ENCODE measurements at regions not wholly inside any gene's neighbourhood (a gene's known extent, or its start where the extent isn't known, plus 50 kb on each side); places are given as distances from the start of the nearest gene placed in this dataset.

DNA sequence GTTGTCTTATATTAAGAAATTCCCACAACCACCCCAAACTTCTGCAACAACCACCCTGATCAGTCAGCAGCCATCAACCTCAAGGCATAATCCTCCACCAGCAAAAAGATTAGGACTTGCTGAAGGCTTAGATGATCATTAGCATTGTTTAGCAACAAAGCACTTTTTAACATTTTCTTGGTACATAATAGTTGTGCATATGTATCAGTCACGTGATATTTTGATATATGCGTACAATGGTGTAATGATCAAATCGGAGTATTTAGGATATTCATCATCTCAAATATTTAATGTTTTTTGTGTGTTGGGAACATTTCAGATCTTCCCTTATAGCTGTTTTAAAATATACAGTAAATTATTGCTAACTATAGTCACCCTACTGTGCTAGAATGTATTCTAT lies 73.5 kb upstream of the API5 start:
- TF ChIP-seq POLR2A (IDR thresholded peaks at IDR 0.05) = no peak
- no peak for TF ChIP-seq EP300 (IDR thresholded peaks at IDR 0.05)
- TF ChIP-seq, protein P1, sequence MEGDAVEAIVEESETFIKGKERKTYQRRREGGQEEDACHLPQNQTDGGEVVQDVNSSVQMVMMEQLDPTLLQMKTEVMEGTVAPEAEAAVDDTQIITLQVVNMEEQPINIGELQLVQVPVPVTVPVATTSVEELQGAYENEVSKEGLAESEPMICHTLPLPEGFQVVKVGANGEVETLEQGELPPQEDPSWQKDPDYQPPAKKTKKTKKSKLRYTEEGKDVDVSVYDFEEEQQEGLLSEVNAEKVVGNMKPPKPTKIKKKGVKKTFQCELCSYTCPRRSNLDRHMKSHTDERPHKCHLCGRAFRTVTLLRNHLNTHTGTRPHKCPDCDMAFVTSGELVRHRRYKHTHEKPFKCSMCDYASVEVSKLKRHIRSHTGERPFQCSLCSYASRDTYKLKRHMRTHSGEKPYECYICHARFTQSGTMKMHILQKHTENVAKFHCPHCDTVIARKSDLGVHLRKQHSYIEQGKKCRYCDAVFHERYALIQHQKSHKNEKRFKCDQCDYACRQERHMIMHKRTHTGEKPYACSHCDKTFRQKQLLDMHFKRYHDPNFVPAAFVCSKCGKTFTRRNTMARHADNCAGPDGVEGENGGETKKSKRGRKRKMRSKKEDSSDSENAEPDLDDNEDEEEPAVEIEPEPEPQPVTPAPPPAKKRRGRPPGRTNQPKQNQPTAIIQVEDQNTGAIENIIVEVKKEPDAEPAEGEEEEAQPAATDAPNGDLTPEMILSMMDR (IDR thresholded peaks at IDR 0.05) = no peak
- no peaks in the 10 kb centered on the region for H3K36me3 ChIP-seq
- DNase-seq (ENCODE audit: low spot score in 2 of 2) = no peak
- H3K9me3 ChIP-seq = peaks cover 0 to 8% (median 0%) of the 10 kb centered on the region in 4 donors
- WGBS, 2 donors = 93 to 100% methylated on average over 3 of the region's 3 CpGs
- no peak overlapping the region for H3K27ac ChIP-seq
- H3K4me3 ChIP-seq = no peak overlapping the region
- H3K27me3 ChIP-seq = no peaks in the 10 kb centered on the region
- no peaks in the 10 kb centered on the region for H3K4me1 ChIP-seq

DNA sequence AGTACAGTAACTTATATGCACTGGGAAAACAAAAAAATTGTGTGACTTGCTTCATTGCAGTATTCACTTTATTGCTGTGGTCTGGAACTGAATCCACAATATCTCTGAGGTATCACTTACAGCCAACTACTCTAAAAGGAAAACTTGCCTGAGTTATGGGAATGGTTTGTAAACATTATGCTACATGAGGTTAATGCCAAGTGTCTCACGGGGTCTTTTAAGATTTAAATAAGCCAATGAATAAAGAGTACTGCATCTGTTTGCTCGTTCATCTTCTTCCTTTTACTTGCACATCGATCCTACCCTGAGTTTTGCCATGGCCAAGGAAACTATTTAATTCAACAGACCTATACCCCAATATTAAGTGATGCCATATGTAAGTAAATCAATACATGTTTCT lies 72.0 kb upstream of the API5 start:
- Histone ChIP-seq H3K27me3 (no peaks in the 10 kb centered on the region), H3K27ac (no peak overlapping the region), H3K36me3 (no peaks in the 10 kb centered on the region), H3K4me1 (no peaks in the 10 kb centered on the region), H3K4me3 (no peak overlapping the region), H3K9me3 (peaks cover 0 to 8% (median 0%) of the 10 kb centered on the region in 4 donors)
- no peak for TF ChIP-seq EP300 (IDR thresholded peaks at IDR 0.05)
- no peak for TF ChIP-seq POLR2A (IDR thresholded peaks at IDR 0.05)
- TF ChIP-seq, protein P1 (IDR thresholded peaks at IDR 0.05) = no peak
- WGBS, 2 donors = 49 to 53% methylated on average over 3 of the region's 3 CpGs
- DNase-seq (ENCODE audit: low spot score in 2 of 2) = no peak

DNA sequence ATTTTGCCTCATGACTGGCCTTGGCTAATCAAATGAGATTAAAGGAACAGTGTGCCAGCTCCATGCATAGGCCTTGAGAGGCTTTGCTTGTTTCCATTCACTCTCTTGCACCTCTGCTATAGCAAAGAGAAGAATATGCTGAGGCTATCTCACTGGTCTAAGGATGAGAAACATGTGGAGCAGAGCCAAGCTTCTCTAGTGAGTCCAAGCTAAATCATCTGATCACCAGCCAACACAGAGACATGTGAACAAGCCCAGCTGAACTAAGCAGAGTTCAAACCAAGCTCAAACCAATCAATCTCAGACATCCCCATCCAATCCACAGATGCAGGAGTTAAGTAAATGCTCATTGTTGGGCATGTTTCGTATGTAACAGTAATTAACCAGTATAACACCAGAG lies 69.4 kb upstream of the API5 start:
- no peak overlapping the region for H3K4me3 ChIP-seq
- no peak for TF ChIP-seq EP300 (IDR thresholded peaks at IDR 0.05)
- TF ChIP-seq, protein P1 (IDR thresholded peaks at IDR 0.05) = no peak
- TF ChIP-seq POLR2A (IDR thresholded peaks at IDR 0.05) = no peak
- H3K36me3 ChIP-seq = no peaks in the 10 kb centered on the region
- 45 to 49% methylated on average over 1 of the region's 1 CpG for WGBS, 2 donors
- no peak overlapping the region for H3K27ac ChIP-seq
- DNase-seq (ENCODE audit: low spot score in 2 of 2) = no peak
- H3K9me3 ChIP-seq = peaks cover 0 to under 1% (median 0%) of the 10 kb centered on the region in 4 donors
- H3K27me3 ChIP-seq = no peaks in the 10 kb centered on the region
- H3K4me1 ChIP-seq = no peaks in the 10 kb centered on the region

DNA sequence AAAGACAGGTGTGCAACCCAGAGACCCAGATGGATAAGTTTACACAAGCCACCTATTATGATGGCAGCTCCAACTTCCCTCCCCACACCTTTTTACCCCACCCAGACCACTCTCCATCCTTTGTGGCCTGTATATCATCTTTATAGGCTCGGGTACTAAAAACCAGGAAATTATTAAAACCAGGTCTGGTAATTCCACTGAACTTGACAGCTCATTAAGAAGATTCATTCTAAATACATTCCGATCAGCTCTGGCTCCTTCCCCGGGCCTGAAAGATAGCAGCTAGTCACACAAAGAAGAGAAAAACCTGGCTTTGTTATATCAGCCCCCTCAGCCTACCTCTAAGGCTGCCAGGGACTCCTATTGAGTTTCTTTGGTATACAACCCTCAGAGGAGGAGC lies 67.9 kb upstream of the API5 start:
- H3K9me3 ChIP-seq = no peaks in the 10 kb centered on the region
- H3K4me1 ChIP-seq = no peaks in the 10 kb centered on the region
- 19 to 25% methylated on average over 3 of the region's 3 CpGs for WGBS, 2 donors

DNA sequence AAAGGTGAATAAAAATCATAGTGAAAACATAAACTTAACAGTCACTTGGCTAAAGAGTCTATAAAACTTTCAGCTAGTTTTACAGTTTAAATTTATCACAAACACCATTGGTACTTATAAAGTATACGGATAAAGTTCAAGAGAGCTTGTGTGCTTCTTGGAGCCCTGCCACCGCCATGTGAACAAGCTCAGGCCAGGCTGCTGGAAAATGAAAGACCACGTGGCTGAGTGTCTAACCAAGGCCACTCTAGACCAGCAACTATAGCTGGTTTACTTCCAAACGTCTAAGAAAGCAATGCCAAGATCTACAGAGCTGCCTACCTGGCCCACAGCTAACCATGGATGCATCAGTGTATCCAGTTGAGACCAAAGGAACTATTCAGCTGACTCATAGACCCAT lies 66.3 kb upstream of the API5 start:
- H3K27me3 ChIP-seq = no peaks in the 10 kb centered on the region
- H3K4me1 ChIP-seq = no peaks in the 10 kb centered on the region
- H3K9me3 ChIP-seq = no peaks in the 10 kb centered on the region
- H3K36me3 ChIP-seq = no peaks in the 10 kb centered on the region
- TF ChIP-seq EP300 (IDR thresholded peaks at IDR 0.05) = no peak
- TF ChIP-seq, protein P1 (IDR thresholded peaks at IDR 0.05) = no peak
- TF ChIP-seq POLR2A (IDR thresholded peaks at IDR 0.05) = no peak
- no peak for DNase-seq (ENCODE audit: low spot score in 2 of 2)
- WGBS, 2 donors = 41 to 50% methylated on average over 4 of the region's 4 CpGs
- H3K27ac ChIP-seq = no peak overlapping the region
- no peak overlapping the region for H3K4me3 ChIP-seq

More for the DNA sequence above, 67.9 kb upstream of the API5 start:
- Histone ChIP-seq H3K27ac (no peak overlapping the region), H3K36me3 (no peaks in the 10 kb centered on the region), H3K27me3 (no peaks in the 10 kb centered on the region), H3K4me3 (no peak overlapping the region)
- TF ChIP-seq, protein P1 (IDR thresholded peaks at IDR 0.05) = no peak
- TF ChIP-seq POLR2A (IDR thresholded peaks at IDR 0.05) = no peak
- no peak for TF ChIP-seq EP300 (IDR thresholded peaks at IDR 0.05)
- no peak for DNase-seq (ENCODE audit: low spot score in 2 of 2)
